GM12864 (cell line): ENCODE measurements at regions not wholly inside any gene's neighbourhood (a gene's known extent, or its start where the extent isn't known, plus 50 kb on each side); places are given as distances from the start of the nearest gene placed in this dataset.

Source experiments
- DNase-seq: peaks from one replicate; pipeline ENCODE4 v3.0.0-alpha.2; 2011; ENCODE audit warnings: low read depth
- H3K4me3 ChIP-seq: 2 replicates; pipeline ENCODE4 v1.5.1; 2011; ENCODE audit warnings: mild to moderate bottlenecking, low read depth, low read length, control low read depth
- CTCF ChIP-seq: IDR thresholded peaks from 2 replicates; pipeline ENCODE4 v1.5.1; 2011; ENCODE audit warnings: low read depth, mild to moderate bottlenecking, moderate library complexity, low read length, control low read depth, inconsistent platforms; ENCODE audit errors: missing control alignments

- no peak for TF ChIP-seq CTCF
Measured at GRCh38 chr2:128615571-128615970, 296.9 kb upstream of the HS6ST1 start.

DNA sequence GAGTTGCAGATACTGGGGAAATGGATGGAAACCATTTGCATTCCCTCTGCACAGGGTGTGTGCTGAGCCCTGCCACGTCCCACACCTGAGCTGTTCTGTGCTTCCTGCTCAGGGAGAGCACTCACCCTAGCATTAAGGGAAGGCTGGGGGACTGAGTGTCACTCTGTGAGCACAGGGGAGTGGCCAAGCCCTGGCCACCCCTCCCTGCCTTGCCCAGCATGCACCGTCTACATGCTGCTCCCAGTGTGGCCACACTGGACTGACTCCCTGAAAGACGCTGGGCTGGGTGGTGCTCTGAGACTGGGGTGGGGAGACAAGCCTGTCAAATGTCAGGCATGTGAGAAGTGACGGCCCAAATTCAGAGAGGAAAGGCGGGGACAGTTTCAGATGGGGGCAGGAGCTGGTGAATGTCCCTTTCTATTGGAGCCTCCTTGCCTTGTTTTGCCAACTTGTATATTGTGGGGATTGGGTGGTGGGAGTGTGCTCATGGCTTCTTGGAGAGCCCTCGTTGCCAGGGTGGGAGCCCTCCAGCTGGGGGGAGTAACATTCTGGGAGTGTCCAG, 298.4 kb upstream of the HS6ST1 start:
- TF ChIP-seq CTCF: no peak
- no peak overlapping the region for H3K4me3 ChIP-seq
- DNase-seq: no peak

More at GRCh38 chr2:128615571-128615970, 296.9 kb upstream of the HS6ST1 start:
- no peak for DNase-seq
- H3K4me3 ChIP-seq: no peak overlapping the region

DNA sequence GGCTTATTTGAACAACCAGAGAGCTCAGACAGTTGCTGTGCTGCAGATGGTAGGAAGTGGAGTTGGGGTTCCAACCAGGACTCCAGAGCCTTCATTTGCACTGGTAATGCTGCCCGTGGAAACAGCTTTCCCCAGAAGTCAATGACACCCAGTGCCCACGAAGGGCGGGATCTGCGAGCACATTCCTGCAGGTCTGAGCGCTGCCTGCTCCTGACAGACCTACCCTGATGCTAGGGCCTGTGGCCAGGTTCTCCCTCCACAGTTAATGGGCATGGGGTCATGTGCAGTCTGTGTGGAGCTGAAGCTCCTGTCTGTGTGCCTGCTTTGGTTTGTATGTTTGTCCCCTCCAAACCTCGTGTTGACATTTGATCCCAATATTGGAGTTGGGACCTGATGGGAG, 299.0 kb upstream of the HS6ST1 start:
- TF ChIP-seq CTCF: no peak
- no peak overlapping the region for H3K4me3 ChIP-seq
- no peak for DNase-seq

DNA sequence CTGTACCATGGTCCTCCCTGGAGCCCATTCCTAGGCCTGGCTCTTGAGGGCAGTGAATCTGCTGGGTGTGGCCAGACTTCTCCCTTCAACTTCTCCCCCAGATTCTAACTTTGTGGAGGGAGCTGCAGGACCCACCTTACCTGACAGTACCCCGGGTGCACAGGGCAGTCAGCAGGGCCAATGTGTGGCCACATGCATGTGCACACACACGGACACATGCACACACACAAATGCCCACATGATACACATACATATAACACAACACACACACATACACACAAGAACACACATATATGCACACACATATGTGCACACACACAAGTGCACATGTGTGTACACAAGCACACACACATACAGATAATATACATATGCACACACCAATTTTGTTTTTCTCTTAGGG, 300.0 kb upstream of the HS6ST1 start:
- DNase-seq: no peak
- no peak for TF ChIP-seq CTCF
- no peak overlapping the region for H3K4me3 ChIP-seq

DNA sequence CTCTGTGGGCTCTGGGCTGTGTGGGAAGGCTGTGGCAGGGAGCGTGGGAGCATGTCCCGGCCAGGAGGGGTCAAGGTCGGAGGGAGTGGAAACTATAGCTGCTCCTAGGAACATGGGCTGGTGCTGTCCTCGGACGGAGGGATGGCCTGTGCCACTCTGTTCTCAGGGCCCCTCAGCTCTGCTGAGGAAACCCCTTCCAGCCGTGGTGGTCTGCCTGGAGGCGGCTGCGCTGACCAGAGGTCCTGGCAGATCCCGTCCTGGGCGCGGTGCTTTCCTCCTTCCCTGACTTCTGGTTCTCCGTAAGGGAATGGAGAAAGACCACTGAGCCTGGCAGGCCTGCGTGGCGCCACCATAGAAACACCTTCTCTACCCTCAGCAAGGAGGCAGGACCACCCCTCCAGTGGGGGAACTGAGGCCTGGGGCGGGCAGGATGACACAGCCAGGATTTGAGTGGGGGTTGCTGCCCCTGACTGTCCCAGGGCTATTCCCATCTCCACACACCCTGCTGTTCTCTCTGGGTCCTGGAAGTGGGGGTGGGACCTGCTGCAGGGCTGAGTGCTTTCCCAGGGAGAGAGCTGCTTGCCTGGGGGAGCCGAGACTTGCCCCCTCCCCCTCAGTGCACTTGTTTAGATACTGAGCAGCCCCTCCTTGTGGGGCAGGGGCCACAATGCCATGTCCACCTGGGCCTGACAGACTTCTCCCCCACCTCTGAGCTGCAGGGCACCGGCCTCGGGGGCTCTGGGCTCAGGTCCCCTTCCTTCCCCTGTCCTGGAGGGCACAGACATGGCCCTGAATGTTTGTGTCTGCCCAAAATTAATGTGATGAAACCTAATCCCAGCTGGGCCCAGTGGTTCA, 301.0 kb upstream of the HS6ST1 start:
- no peak for TF ChIP-seq CTCF
- no peak overlapping the region for H3K4me3 ChIP-seq
- no peak for DNase-seq

GRCh38 chr2:128621074-128621473, 302.4 kb upstream of the HS6ST1 start:
- no peak for DNase-seq
- H3K4me3 ChIP-seq: no peak overlapping the region
- TF ChIP-seq CTCF: no peak

DNA sequence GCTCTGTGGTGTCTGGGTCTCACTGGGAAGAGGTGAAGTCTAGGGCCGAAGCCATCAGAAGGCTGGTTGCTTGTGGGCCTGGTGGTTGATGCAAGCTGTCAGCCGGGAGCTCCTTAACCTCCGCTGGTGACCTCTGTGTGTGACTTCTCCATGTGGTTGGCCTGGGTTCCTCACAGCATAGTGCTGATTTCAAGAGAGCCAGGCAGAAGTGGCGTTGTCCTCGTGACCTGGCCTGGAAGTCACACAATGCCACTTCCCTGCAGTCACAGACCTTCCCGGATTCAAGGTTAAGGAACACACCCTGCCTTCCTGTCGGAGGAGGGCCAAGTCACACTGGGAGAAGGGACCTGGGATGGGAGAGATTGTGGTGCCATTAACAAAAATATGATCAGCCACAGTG, 303.7 kb upstream of the HS6ST1 start:
- no peak for TF ChIP-seq CTCF
- no peak for DNase-seq
- no peak overlapping the region for H3K4me3 ChIP-seq
